Epithelial cell of prostate (primary cell): ENCODE measurements at regions not wholly inside any gene's neighbourhood (a gene's known extent, or its start where the extent isn't known, plus 50 kb on each side); places are given as distances from the start of the nearest gene placed in this dataset.
"Not testable (repeated sequence)": the region's sequence is repeated elsewhere in the genome, so short reads cannot be mapped to it uniquely, and the experiment has no call there.

Experiments used
- DNase-seq: peaks from one replicate; pipeline ENCODE4 v3.0.0-alpha.2; 2011; ENCODE audit warnings: low read depth, low spot score
- H3K27ac ChIP-seq: fragments of 450-650 bp; 2 replicates; pipeline ENCODE4 v1.5.1; 2017; ENCODE audit warnings: mild to moderate bottlenecking

DNA sequence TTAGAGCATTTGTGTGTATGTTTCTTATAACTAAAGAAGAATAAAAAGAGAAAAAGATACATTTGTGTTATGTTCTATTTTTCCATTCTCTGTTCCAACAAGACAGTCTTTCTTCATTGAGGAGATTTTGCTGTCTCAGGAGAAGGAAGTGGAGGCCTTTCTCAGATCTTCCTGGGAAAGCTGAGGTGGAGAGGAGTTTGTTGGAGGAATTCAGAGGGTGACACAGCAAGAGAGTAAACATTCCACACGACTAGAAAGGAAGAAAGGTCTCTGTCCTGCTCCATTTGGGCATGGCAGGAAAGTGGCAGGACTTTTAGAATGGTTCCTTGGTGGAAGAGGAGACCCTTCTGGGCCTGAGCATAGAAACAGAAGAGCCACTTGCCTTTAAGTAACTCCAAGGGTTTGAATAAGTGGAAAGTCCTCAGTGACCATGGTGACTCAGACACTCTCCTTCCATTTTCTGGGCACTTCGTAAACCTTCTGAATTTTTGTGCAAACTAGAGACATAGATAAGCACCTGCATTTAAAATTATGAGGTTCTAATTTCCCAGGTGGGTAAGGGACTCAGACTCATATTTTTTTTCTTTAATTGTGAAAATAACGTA is 52.3 kb upstream of the COL5A2 start:
- no peak overlapping the region for H3K27ac ChIP-seq
- no peak for DNase-seq

DNA sequence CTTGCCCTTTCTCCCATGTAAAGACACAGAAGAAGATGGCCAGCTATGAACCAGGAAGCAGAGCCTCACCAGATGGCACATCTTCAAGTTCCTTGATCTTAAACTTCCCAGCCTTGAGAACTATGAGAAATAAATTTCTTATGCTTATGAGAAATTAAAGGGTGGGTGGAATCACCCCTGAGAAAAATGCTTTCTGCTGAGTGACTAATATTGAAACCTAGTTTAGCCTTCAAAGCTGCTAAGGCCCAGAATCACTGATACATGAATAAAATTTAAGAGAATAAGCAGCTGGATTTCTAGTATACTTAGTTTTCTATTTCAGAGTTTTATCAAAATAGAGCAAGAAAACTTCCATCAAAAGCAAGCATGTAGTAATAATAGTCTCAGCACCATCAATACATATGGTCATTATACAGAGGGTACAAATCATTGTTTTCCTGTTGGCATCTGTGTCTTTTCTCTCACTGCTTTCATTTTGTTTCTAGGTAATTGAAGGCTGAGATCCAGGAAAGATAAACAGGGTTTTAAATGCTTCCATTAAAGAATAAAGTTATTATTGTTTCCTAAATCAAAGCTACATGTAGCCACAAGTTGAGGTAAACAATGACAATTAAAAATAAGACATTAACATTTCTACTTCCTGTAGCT is 53.3 kb upstream of the COL5A2 start:
- peak overlapping the region; percentile 55 for H3K27ac ChIP-seq
- DNase-seq: no peak

DNA sequence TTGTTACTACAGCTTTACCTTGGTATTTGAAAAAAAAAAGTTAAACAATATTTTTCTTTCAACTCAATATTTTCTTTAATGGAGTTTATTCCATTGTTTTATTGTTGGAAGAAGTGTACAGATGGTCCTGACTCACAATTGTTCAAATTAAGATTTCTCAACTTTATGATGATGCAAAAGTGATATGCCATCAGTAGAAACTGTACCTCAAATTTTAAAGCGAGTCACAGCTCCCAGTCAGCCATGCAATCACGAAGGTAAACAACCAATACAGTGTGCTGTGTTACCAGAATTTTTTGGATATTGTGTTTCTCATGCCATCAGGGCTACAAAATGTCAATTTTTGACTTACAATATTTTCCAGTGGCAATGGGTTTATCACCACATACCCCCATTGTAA is 54.0 kb upstream of the COL5A2 start:
- peak; percentile 65 for DNase-seq
- H3K27ac ChIP-seq: peak overlapping the region; percentile 55

DNA sequence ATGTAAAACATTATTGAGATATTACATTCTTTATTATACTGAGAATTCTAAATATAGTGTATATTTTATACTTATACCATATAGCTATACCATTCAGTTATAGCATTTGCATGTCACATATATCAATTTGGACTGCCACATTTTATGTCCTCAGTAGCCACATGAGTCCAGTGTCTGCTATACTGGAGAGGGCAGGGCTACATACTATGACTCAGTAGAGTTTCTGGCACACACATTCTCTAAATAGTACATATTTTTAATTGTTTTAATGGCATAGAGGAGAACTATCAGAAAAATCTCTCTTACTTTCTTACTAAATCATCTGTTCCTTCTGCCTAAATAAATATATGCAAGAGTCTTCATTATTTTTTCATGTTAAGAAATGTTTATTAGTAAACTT is 55.4 kb upstream of the COL5A2 start:
- H3K27ac ChIP-seq: no peak overlapping the region
- DNase-seq: no peak

DNA sequence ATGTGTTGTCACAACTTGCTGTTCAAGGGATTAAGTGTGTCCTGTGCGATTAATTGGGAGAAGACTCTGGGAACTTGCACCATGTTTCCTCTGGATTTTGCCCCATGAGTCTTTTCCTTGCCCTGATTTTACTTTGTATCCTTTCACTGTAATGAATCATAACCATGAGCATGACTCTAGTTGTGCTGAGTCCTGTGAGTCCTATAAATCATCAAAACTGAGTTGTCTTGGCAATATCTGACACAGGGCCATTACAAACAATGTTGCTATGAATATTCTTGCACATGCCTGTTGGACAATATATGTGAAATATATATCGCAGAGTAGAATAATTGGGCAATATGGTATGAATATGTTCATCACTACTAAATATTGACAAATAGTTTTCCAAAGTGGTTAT is 56.5 kb upstream of the COL5A2 start:
- peak overlapping the region; percentile 38 for H3K27ac ChIP-seq
- DNase-seq: peak; percentile 83

DNA sequence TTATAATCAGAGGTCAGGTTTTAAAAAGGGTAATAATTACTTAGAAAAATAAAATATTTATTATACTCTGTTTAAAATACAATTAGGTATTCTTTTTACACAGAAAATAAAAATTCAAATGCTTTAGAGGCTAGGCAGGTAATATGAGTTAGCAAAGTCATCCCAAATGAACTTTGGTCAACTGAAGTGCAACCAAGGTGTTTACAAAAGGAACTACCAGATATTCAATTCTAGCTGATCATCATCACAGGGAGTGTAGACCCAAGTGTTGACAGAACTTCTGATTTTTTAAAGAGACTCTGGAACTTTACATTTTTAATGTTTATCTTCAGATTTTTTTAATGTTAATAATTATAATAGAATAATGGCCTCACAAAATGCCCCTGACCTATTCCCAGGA is 59.3 kb upstream of the COL5A2 start:
- no peak overlapping the region for H3K27ac ChIP-seq
- no peak for DNase-seq

DNA sequence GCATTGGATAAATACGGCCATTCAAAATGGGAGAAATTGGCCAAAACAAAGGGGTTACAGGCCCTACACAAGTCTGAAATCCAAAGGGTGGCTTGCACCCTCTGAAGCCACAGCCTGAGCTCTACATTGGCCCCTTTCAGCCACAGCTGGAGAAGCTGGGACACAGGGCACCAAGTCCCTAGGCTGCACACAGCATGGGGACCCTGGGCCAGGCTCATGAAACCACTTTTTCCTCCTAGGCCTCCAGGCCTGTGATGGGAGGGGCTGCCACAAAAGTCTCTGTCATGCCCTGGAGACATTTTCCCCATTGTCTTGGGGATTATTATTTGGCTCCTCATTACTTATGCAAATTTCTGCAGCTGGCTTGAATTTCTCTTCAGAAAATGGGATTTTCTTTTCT is 64.3 kb upstream of the COL5A2 start:
- DNase-seq, H3K27ac ChIP-seq: not testable (repeated sequence)

DNA sequence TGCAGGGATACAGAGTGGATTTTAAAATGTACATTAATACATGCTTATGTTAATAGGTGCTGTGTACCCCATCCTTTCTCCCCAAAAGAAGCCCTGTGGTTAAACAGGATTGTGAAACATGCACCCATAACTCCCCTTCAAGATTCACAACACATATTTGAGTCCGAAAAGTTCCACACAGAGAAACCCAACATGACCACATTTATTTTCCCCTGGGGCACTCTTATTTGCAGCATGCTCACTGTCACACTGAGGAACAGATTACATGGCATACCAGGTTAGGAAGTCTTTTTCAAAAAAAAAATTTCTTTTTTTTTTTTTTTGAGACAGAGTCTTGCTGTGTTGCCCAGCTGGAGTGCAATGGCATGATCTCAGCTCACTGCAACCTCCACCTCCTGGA is 67.7 kb upstream of the COL5A2 start:
- no peak for DNase-seq
- H3K27ac ChIP-seq: no peak overlapping the region

DNA sequence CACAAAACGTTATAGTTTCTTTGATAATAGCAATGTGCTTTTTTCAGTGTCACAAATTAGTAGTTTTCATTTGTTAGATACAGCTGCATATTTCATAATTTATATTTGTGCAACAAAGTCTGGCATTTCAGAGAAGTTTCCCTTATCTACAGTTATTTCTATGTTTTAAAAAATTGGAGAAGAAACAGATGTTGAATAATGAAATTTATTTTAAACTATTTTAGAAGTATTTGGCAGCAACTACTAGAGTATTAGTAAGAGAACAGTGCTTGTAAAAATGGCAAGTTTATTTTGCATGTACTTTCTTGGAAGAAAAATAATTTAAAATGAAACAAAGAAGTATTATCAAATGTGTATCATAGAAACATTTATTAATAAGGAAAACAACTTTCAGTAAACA is 68.6 kb upstream of the COL5A2 start:
- DNase-seq: no peak

DNA sequence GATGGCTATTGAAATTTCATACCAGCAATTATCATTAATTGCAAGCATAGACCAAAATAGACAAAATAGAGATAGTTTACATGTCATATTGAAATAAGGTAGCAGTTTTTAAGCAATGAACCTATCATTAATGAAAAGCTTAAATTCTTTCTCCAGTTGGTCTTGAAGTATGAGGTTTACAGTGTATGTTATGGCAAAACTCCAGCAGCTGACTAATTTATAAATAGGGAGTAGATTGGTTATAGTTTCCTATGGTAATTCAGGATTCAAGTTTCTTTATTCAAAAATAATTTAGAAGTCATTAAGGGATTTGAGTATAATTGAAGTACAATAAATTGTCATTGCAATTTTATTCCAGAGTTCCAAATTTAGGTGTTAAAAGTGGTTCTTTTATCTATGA is 69.6 kb upstream of the COL5A2 start:
- DNase-seq: no peak
- H3K27ac ChIP-seq: no peak overlapping the region

More for the DNA sequence above, 68.6 kb upstream of the COL5A2 start:
- no peak overlapping the region for H3K27ac ChIP-seq

DNA sequence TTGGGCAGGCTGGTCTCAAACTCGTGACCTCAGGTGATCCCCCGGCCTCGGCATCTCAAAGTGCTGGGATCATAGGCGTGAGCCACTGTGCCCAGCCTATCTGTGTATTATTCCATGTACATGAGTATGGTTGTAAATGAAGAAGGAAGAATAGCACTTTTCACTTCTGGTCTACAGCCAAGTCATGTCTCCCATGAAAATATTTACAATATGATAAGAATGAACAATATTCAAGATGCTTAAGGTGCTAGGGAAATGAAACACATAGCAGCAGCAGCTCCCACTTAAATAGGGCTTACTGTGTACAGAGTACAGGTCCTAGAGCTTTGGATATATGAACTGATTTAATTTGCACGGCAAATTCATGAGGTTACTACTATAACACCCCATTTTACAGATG is 70.3 kb upstream of the COL5A2 start:
- no peak for DNase-seq
- no peak overlapping the region for H3K27ac ChIP-seq

DNA sequence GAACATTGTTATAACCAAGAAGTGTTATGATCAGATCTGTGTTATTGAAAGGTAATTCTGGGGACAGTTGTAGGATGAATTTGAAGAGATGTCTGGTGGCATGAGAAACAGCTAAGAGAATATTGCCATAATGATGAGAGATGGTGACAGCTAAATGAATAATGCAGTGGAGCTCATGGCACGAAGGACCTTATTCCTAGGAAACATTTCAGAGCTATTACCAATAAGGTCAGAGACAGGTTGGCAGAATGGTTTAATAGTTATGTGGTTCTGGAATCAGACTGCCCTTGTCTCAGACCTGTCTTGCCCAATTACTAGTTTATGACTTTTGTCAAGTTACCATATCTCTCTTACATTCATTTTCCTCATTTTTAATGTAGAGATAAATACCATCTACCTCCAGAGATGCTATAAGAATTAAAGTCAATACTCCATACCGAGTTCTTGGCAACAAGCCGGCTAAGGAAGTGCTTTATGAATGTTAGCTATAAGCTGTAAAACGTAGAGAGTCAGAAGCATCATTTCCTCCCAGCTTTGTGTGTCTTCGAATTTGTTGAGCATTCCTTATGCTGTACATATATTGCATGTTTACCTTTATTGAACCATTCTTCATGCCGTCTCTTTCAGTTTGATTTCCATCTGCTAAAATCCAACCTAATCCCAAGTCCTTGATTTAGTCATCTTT is 73.6 kb upstream of the COL5A2 start:
- no peak for DNase-seq
- H3K27ac ChIP-seq: peak overlapping the region; percentile 71

DNA sequence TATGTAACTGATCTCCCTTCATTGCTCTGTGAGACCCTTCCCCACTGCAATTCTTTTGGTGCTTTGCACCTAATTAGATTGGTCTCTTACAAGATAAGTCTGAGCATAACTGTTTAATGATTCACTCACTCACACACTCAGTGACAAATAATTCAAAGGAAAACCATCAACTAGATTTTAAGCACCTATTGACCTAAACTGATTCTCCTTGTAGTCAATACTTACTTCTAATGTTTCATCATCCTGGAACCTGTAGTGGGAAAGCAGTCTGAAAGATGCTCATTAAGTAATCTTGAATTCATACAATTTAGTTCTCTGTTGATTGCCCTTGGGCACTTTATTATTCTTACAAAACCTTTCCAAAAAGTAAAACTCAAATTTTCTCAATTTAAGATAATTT is 74.3 kb upstream of the COL5A2 start:
- DNase-seq: no peak
- peak overlapping the region; percentile 71 for H3K27ac ChIP-seq

DNA sequence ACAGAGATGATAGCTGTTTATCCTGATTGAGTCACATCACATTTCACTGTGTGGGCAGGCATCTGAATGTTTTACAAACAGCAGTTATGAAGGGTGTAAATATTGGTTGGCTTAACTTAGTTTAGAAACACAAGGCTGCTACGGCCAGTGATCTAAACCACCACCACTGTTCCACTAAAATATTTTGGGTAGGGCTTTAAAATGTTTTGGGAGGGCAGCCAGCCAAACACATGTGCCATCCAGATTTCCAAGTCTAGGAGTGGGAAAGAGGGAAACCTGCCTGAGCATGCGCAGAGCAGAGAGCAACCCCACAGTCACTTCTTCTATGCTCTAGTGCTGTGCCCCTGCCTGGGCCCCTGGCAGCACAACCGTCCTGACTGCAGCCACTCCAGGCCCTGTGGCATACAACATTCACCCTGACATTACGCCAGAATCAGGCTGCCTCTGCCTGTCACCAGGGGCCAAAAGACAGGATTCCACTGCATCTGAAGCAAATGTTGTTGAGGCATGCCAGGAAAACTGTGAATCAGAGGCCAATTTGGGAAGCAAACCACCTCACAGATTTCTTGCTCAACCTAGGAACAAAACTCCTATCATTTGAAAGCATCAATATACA is 74.8 kb upstream of the COL5A2 start:
- DNase-seq: peak; percentile 64
- peak overlapping the region; percentile 71 for H3K27ac ChIP-seq

DNA sequence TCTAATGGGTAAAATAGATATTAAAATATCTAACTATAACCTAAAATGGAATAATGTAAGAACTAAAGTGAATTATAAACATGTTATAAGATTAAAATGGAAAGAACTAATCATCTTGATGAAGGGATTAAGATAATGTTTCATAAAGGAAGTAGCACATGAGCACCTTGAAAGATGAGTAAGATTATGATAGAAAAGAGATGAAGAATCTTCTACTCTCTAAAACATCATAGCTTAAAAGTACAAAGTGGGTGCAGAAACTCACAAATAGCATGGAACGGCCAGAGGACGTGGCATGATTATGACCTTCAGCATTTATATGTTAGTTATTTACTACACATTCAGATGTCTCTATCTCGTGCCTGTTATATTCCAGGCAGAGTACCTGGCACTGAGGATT is 76.2 kb upstream of the COL5A2 start:
- H3K27ac ChIP-seq: no peak overlapping the region
- no peak for DNase-seq

DNA sequence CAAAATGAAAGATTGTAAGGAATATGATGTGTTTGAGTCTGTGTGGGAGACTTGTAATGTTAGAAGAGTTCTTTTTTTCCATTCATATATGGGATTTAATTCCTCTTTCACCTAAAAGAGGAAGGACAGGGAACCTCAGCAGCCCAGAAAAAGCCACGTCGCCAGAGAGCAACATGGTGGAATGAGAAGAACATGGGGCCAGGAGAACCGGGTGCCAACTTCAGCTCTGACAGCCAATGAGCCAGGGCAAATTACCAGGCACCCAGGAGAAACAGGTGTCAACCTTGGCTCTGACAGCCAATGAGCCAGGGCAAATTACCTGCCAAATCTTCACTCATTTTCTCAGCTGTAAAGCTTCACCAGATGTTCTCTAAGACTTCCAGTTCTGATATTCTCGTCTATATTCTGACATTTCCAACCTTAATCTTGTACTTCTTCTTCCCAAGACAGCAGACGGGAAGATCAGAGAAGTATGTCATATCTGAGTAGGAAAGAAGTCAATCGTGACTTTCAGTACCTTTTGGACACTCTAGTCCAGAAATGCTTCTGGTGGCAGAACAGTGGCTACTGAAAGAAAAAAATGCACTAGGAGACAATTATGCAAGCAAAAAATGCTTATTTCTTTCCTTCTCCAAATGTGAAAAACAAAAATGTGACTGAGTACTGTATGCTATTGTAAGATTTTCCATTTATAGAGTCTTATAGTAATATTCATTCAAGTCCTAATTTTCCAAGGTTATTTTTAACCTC is 79.2 kb upstream of the COL5A2 start:
- DNase-seq: no peak
- no peak overlapping the region for H3K27ac ChIP-seq

DNA sequence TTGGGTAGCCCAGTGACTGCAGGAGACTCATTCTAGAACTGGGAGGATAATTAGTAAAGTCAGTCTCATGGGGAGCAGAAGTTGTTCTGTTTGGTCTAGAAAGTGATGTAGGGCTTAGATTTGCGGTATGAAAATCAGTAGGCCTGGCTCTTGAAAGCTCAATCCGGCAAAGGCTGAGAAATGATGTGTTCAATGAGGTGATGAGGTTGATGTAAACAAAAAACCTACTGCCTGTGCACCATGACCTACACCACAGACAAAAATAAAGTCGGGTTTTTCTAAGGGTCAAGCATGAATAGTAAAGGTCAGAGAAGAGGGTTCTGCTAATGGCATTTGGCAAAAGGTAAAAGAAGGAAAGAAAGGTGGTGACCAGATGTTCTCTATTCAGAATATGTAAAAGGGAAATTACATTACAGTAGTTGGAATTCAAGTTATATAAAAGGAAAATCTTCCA is 80.8 kb upstream of the COL5A2 start:
- no peak for DNase-seq
- H3K27ac ChIP-seq: no peak overlapping the region

DNA sequence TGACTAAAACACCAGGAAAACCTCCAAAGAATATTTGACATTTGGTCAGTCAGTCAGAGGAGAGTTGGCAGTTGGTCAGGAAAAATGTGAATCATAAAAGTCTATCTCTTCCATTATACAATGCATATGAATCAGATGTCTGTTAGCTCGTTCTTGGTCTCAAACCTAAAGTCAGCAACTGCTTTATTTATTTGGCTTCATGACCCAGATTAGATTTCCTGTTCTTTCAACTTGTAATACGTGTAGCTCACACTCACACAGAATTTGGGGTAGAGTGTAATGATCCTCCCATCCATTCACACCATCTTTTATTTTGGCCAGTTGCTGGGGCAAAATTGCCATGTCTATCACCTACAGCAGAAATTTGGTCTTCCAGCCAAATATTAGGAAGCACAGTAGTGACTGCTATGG is 81.9 kb upstream of the COL5A2 start:
- H3K27ac ChIP-seq: peak overlapping the region; percentile 27
- DNase-seq: no peak

DNA sequence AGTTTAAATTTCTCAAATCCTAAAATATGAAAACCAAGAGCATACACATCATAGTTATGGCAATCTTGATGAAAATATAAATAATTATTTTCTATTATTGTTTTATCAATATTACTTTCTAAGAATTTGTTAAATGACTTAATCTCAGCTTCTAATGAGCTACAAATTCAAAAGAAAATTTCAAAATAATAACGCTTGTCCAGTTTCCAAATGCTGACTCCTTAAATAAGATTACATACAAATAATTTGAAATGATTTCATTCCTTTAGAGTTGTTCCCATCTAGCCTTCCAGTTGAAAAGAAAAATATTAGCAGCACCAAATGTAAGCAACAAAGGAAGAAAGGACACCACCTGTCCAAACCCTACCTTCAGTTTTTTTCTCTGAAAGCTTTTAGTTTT is 82.4 kb upstream of the COL5A2 start:
- DNase-seq: no peak
- H3K27ac ChIP-seq: peak overlapping the region; percentile 27

DNA sequence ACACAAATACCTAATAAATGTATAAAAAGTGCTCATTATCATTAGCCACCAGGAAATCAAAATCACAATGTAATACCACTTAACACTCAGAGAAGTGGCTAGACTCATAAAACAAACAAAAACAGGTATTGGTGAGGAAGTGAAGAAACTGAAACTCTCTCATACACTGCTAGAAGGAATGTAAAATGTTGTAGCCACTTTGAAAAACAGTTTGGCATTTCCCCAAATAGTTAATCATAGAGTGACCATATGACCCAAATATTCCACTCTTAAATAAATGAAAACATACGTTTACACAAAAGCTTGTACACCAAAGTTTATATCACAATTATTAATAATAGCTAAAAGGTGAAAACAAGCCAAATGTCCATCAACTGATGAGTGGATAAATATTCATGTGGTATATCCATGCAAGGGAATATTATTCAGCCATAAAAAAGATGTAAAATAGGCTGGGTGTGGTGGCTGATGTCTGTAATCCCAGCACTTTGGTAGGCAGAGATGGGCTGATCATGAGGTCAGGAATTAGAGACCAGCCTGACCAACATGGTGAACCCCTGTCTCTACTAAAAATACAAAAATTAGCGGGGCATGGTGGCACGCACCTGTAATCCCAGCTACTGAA is 86.2 kb upstream of the COL5A2 start:
- no peak for DNase-seq
- peak overlapping the region; percentile 28 for H3K27ac ChIP-seq
